HEK293T (cell line): ENCODE measurements at regions not wholly inside any gene's neighbourhood (a gene's known extent, or its start where the extent isn't known, plus 50 kb on each side); places are given as distances from the start of the nearest gene placed in this dataset.

Source experiments
- CTCF ChIA-PET: fragments of 350-600 bp; formaldehyde crosslinking; extraction: SDS; loops from one replicate; lab custom pipeline; 2021; ENCODE audit warnings: antibody characterized with exemption, inconsistent platforms; lab: Yijun Ruan, JAX
- POLR2A ChIA-PET: fragments of 350-600 bp; formaldehyde crosslinking; extraction: SDS; loops from one replicate; lab custom pipeline; 2020; ENCODE audit warnings: antibody characterized with exemption, inconsistent platforms; lab: Yijun Ruan, JAX
- DNase-seq: peaks from one replicate; pipeline ENCODE4 v3.0.0; 2012; ENCODE audit warnings: mixed read lengths; ENCODE audit errors: extremely low spot score
- ARNT ChIP-seq: fragments of 450-650 bp; IDR thresholded peaks from 2 replicates; pipeline ENCODE4 v1.6.1; 2017; ENCODE audit warnings: mild to moderate bottlenecking
- BHLHE40 ChIP-seq: fragments of 450-650 bp; IDR thresholded peaks from 2 replicates; pipeline ENCODE4 v1.6.1; 2016; ENCODE audit warnings: mild to moderate bottlenecking, moderate library complexity, borderline replicate concordance
- CTBP1 ChIP-seq: fragments of 450-650 bp; IDR thresholded peaks from 2 replicates; pipeline ENCODE4 v1.6.1; 2016; ENCODE audit warnings: borderline replicate concordance
- ELF4 ChIP-seq: fragments of 450-650 bp; IDR thresholded peaks from 2 replicates; pipeline ENCODE4 v1.6.1; 2017; ENCODE audit warnings: antibody characterized with exemption
- FOXA1 ChIP-seq: fragments of 450-650 bp; IDR thresholded peaks from 2 replicates; pipeline ENCODE4 v1.6.1; 2016; ENCODE audit warnings: mild to moderate bottlenecking
- FOXK2 ChIP-seq: fragments of 450-650 bp; IDR thresholded peaks from 2 replicates; pipeline ENCODE4 v1.6.1; 2016; ENCODE audit warnings: mild to moderate bottlenecking
- FOXM1 ChIP-seq: fragments of 450-650 bp; IDR thresholded peaks from 2 replicates; pipeline ENCODE4 v1.6.1; 2017; ENCODE audit warnings: mild to moderate bottlenecking, borderline replicate concordance
- HDGF ChIP-seq: fragments of 450-650 bp; IDR thresholded peaks from 2 replicates; pipeline ENCODE4 v1.6.1; 2017; ENCODE audit warnings: antibody characterized with exemption, borderline replicate concordance
- L3MBTL2 ChIP-seq: fragments of 450-650 bp; conservative IDR thresholded peaks from 2 replicates; pipeline ENCODE4 v1.6.1; 2016; ENCODE audit warnings: mild to moderate bottlenecking
- LEF1 ChIP-seq: fragments of 450-650 bp; IDR thresholded peaks from 2 replicates; pipeline ENCODE4 v1.6.1; 2017; ENCODE audit warnings: mild to moderate bottlenecking, borderline replicate concordance
- NFRKB ChIP-seq: fragments of 450-650 bp; IDR thresholded peaks from 2 replicates; pipeline ENCODE4 v1.6.1; 2016; ENCODE audit warnings: mild to moderate bottlenecking, moderate library complexity
- SP1 ChIP-seq: fragments of 450-650 bp; IDR thresholded peaks from 2 replicates; pipeline ENCODE4 v1.6.1; 2017
- SUZ12 ChIP-seq: fragments of 450-650 bp; IDR thresholded peaks from 2 replicates; pipeline ENCODE4 v1.6.1; 2016; ENCODE audit warnings: mild to moderate bottlenecking
- TARDBP ChIP-seq: fragments of 450-650 bp; IDR thresholded peaks from 2 replicates; pipeline ENCODE4 v1.6.1; 2016
- ZNF384 ChIP-seq: fragments of 450-650 bp; IDR thresholded peaks from 2 replicates; pipeline ENCODE4 v1.6.1; 2016
- TF ChIP-seq, protein P1 (sequence below): fragments of 450-650 bp; IDR thresholded peaks from 2 replicates; pipeline ENCODE4 v1.6.1; 2016

GRCh38 chr6:170187669-170188566 lies 103.0 kb downstream of the DLL1 start:
- TF ChIP-seq ELF4 (no peak), NFRKB (no peak), CTBP1 (no peak), ARNT (no peak), TARDBP (no peak), SP1 (no peak), ZNF384 (no peak), FOXK2 (no peak), BHLHE40 (no peak), L3MBTL2 (no peak)
- TF ChIP-seq, protein P1, sequence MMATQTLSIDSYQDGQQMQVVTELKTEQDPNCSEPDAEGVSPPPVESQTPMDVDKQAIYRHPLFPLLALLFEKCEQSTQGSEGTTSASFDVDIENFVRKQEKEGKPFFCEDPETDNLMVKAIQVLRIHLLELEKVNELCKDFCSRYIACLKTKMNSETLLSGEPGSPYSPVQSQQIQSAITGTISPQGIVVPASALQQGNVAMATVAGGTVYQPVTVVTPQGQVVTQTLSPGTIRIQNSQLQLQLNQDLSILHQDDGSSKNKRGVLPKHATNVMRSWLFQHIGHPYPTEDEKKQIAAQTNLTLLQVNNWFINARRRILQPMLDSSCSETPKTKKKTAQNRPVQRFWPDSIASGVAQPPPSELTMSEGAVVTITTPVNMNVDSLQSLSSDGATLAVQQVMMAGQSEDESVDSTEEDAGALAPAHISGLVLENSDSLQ = no peak
- POLR2A ChIA-PET = no interaction called here
- no peak for DNase-seq
- CTCF ChIA-PET = interaction anchor here (0.6 kb wide), 1 partner anchor 478 kb away, joined by 3 read pairs; no protein-coding TSS in a partner anchor

GRCh38 chr6:170186941-170187668 lies 103.8 kb downstream of the DLL1 start:
- no peak for TF ChIP-seq NFRKB
- TF ChIP-seq ELF4 = no peak
- no peak for TF ChIP-seq HDGF
- no peak for TF ChIP-seq ZNF384
- no peak for TF ChIP-seq L3MBTL2
- TF ChIP-seq, protein P1 = no peak
- TF ChIP-seq CTBP1 = no peak
- no peak for TF ChIP-seq FOXK2
- TF ChIP-seq SUZ12 = no peak
- no peak for TF ChIP-seq SP1
- ChIA-PET CTCF (no interaction called here), POLR2A (no interaction called here)
- no peak for DNase-seq

DNA sequence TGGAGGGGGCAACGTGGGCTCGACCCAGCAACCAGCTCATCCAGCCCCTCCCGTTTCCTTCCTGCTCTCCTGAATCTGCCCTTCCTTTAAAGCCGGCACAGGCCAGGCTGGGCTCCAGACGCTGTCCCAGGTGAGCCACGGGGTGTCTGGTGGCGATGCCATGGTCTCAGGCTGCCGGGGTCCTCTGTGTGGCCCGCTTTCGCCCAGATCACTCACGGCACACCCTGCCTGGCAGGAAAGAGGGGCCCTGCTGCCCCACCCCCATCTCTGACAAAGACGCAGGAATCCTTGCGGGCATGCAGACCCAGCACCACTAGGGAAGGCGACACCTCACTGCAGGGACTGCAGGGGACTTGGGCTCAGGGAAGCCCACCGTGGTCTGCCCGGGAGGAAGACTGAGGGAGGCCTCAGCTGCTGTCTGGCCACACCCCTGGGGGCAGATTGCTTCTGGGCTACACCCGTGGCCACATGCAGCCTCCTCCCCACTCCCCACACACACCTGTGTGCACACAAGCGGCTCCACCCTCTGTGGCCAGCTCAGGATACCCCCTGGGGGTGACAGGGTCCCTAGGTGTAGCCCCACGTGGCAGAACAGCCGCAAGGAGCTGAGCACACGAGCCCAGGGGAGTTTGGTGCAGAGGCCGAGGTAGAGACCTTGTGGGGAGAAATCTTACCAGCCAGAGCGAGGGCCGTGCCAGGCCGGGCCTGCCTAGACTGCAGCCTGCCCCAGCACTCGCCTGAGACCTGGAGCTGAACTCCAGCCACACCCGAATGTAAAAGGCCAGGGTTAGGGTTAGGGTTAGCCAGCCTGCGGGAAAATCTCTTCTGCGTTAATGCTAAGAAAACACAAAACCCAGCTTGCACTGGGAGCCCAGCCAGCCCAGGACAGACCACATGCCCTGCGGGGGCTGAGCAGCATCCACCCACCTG lies 104.6 kb downstream of the DLL1 start:
- no peak for TF ChIP-seq ZNF384
- TF ChIP-seq HDGF = no peak
- TF ChIP-seq ELF4 = no peak
- POLR2A ChIA-PET = no interaction called here
- CTCF ChIA-PET = no interaction called here
- DNase-seq = no peak

DNA sequence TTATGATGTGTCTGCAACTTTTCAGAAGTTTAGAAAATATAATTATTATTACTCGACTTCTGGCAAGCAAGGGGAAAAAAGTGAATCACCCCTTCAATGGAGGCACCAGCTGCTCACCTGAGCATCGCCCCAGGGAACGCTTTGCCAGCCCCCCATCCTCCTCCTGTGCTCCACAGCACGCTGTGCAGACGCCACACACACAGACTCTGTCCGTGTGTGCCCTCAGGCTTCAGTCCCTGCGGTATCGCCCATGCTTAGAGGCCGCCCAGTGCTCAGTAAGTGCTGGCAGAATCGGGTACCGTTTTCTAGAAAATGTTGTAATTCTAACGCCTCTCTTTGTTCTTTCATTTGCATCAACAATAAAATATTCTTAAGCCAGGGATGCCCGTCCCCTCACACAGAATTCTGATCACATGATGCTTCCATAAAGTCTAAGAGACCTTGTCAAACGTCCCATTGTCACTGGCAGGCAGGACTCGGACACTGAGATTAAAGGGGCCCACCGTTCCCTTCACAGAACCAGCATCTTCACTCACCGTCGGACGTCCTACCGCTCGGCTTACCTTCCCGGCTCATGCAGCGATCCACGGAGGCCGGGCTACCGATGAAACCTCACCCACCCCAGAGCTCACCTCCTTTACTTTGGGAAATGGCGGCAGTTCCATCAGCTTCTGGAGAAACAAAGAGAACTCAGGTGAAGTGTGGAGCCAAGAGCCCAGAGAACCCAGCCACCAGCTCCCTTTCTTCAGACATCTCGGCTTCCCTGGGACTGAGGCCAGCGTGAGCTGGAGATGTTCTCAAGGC lies 105.5 kb downstream of the DLL1 start:
- no peak for TF ChIP-seq NFRKB
- TF ChIP-seq ARNT = no peak
- no peak for TF ChIP-seq FOXM1
- no peak for TF ChIP-seq SP1
- TF ChIP-seq FOXK2 = no peak
- no peak for TF ChIP-seq SUZ12
- no peak for TF ChIP-seq HDGF
- no peak for TF ChIP-seq BHLHE40
- no peak for TF ChIP-seq FOXA1
- TF ChIP-seq, protein P1 = no peak
- TF ChIP-seq L3MBTL2 = no peak
- TF ChIP-seq ELF4 = no peak
- no peak for TF ChIP-seq TARDBP
- no peak for TF ChIP-seq LEF1
- TF ChIP-seq CTBP1 = no peak
- no peak for TF ChIP-seq ZNF384
- ChIA-PET CTCF (no interaction called here), POLR2A (no interaction called here)
- DNase-seq = no peak

DNA sequence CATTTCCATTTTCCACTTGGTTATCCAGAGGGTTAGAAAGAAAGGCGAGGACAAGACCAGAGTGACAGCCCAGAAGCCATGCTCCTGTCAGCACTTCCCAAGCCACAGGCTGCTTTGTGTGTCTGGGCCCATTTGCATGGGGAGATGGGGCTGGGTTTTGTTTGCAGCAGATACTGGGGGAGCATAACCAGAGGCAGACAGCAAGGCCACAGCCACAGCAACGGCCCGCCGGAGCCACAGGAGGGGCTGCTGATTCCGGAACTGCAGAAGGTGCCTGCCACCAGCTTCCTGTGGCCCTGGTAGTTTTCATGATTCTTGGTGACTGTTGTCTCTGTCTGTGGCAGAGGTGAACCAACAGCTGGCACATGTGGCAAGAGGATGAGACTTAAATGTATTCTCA lies 106.6 kb downstream of the DLL1 start:
- no peak for TF ChIP-seq BHLHE40
- no peak for TF ChIP-seq SUZ12
- no peak for TF ChIP-seq FOXK2
- no peak for TF ChIP-seq LEF1
- no peak for TF ChIP-seq HDGF
- no peak for DNase-seq
- ChIA-PET CTCF (no interaction called here), POLR2A (no interaction called here)
